Cardiac muscle cell (in vitro differentiated cells and primary cell): ENCODE measurements at regions not wholly inside any gene's neighbourhood (a gene's known extent, or its start where the extent isn't known, plus 50 kb on each side); places are given as distances from the start of the nearest gene placed in this dataset.

Source experiments
- DNase-seq, 2 donors: peaks; one replicate each; pipeline versions ENCODE4 v3.0.0 to v3.0.0-alpha.2; 2010 to 2017; ENCODE audit warnings: low read depth in 1 of 2, low spot score in 1 of 2
- H3K27ac ChIP-seq: fragments of 200-600 bp; sonication (generic); 2 replicates; pipeline ENCODE4 v1.5.1; 2016
- H3K27me3 ChIP-seq: fragments of 200-600 bp; sonication (generic); 2 replicates; pipeline ENCODE4 v1.6.0; 2016; ENCODE audit warnings: control low read depth
- H3K36me3 ChIP-seq: fragments of 200-600 bp; sonication (generic); 2 replicates; pipeline ENCODE4 v1.5.1; 2016; ENCODE audit warnings: control low read depth
- H3K4me1 ChIP-seq: fragments of 200-600 bp; sonication (generic); 2 replicates; pipeline ENCODE4 v1.8.1; 2017; ENCODE audit warnings: low read depth, mild to moderate bottlenecking, mixed run types
- H3K4me3 ChIP-seq: fragments of 200-600 bp; sonication (generic); 2 replicates; pipeline ENCODE4 v1.5.1; 2016; ENCODE audit warnings: mild to moderate bottlenecking
- H3K9me3 ChIP-seq: fragments of 200-600 bp; sonication (generic); 2 replicates; pipeline ENCODE4 v1.5.1; 2017; ENCODE audit warnings: low read depth, mild to moderate bottlenecking, control low read depth
- CTCF ChIP-seq: IDR thresholded peaks from 2 replicates; pipeline ENCODE4 v1.5.1; 2012; ENCODE audit warnings: low read depth, mild to moderate bottlenecking, low read length

GRCh38 chr11:70552167-70553150 lies 154.1 kb downstream of the CTTN start:
- Histone ChIP-seq H3K4me3 (no peak overlapping the region), H3K4me1 (no peaks in the 10 kb centered on the region), H3K27me3 (no peaks in the 10 kb centered on the region), H3K27ac (no peak overlapping the region), H3K9me3 (no peaks in the 10 kb centered on the region), H3K36me3 (no peaks in the 10 kb centered on the region)
- no peak for TF ChIP-seq CTCF
- no peak for DNase-seq

GRCh38 chr11:70555078-70555477 lies 156.7 kb downstream of the CTTN start:
- TF ChIP-seq CTCF: no peak
- Histone ChIP-seq H3K27me3 (no peaks in the 10 kb centered on the region), H3K27ac (no peak overlapping the region), H3K36me3 (no peaks in the 10 kb centered on the region), H3K4me1 (no peaks in the 10 kb centered on the region), H3K9me3 (no peaks in the 10 kb centered on the region), H3K4me3 (no peak overlapping the region)
- no peak for DNase-seq

GRCh38 chr11:70556884-70557741 lies 158.8 kb downstream of the CTTN start:
- peak in 1 of 2 donors; percentile 8 for DNase-seq
- H3K27me3 ChIP-seq: no peaks in the 10 kb centered on the region
- H3K4me3 ChIP-seq: no peak overlapping the region
- no peak overlapping the region for H3K27ac ChIP-seq
- TF ChIP-seq CTCF: no peak
- H3K36me3 ChIP-seq: no peaks in the 10 kb centered on the region
- no peaks in the 10 kb centered on the region for H3K9me3 ChIP-seq
- no peaks in the 10 kb centered on the region for H3K4me1 ChIP-seq

GRCh38 chr11:70557742-70558485 lies 159.6 kb downstream of the CTTN start:
- Histone ChIP-seq H3K4me1 (no peaks in the 10 kb centered on the region), H3K27ac (no peak overlapping the region), H3K4me3 (no peak overlapping the region), H3K9me3 (no peaks in the 10 kb centered on the region), H3K36me3 (no peaks in the 10 kb centered on the region), H3K27me3 (no peaks in the 10 kb centered on the region)
- no peak for TF ChIP-seq CTCF
- DNase-seq: no peak

- Histone ChIP-seq H3K4me3 (no peak overlapping the region), H3K9me3 (no peaks in the 10 kb centered on the region), H3K4me1 (no peaks in the 10 kb centered on the region), H3K36me3 (no peaks in the 10 kb centered on the region), H3K27me3 (no peaks in the 10 kb centered on the region), H3K27ac (no peak overlapping the region)
- no peak for DNase-seq
- no peak for TF ChIP-seq CTCF
Measured at GRCh38 chr11:70558681-70559080, 160.4 kb downstream of the CTTN start.
